Progenitor cell of endocrine pancreas (in vitro differentiated cells): ENCODE measurements at regions not wholly inside any gene's neighbourhood (a gene's known extent, or its start where the extent isn't known, plus 50 kb on each side); places are given as distances from the start of the nearest gene placed in this dataset.

ENCODE experiments used
- DNase-seq: peaks from one replicate; pipeline ENCODE4 v3.0.0; 2021; ENCODE audit warnings: low spot score; ENCODE audit not compliant: unreplicated experiment
- H3K27ac Mint-ChIP-seq: 2 replicates; pipeline ENCODE4 v1.8.0; 2021; ENCODE audit warnings: mild to moderate bottlenecking, moderate library complexity, mixed read lengths
- H3K27me3 Mint-ChIP-seq: 2 replicates; pipeline ENCODE4 v1.8.0; 2021; ENCODE audit warnings: mixed read lengths
- H3K36me3 Mint-ChIP-seq: 2 replicates; pipeline ENCODE4 v1.8.0; 2022; ENCODE audit warnings: mixed read lengths; ENCODE audit not compliant: insufficient read depth
- H3K4me1 Mint-ChIP-seq: 2 replicates; pipeline ENCODE4 v1.8.0; 2021; ENCODE audit warnings: low read depth, mixed read lengths
- H3K4me3 Mint-ChIP-seq: 2 replicates; pipeline ENCODE4 v1.8.0; 2021; ENCODE audit warnings: low read depth, mild to moderate bottlenecking, moderate library complexity, mixed read lengths
- H3K9me3 Mint-ChIP-seq: 2 replicates; pipeline ENCODE4 v1.8.0; 2021; ENCODE audit warnings: low read depth, mixed read lengths
- TF ChIP-seq, protein P1 (sequence below): fragments of 200-600 bp; sonication (generic); IDR thresholded peaks from one replicate; pipeline ENCODE4 v1.5.0; 2021; ENCODE audit warnings: antibody characterized with exemption, mild to moderate bottlenecking; ENCODE audit not compliant: unreplicated experiment

GRCh38 chr3:80601479-80601878, 833.7 kb upstream of the ROBO1 start:
- TF ChIP-seq, protein P1, sequence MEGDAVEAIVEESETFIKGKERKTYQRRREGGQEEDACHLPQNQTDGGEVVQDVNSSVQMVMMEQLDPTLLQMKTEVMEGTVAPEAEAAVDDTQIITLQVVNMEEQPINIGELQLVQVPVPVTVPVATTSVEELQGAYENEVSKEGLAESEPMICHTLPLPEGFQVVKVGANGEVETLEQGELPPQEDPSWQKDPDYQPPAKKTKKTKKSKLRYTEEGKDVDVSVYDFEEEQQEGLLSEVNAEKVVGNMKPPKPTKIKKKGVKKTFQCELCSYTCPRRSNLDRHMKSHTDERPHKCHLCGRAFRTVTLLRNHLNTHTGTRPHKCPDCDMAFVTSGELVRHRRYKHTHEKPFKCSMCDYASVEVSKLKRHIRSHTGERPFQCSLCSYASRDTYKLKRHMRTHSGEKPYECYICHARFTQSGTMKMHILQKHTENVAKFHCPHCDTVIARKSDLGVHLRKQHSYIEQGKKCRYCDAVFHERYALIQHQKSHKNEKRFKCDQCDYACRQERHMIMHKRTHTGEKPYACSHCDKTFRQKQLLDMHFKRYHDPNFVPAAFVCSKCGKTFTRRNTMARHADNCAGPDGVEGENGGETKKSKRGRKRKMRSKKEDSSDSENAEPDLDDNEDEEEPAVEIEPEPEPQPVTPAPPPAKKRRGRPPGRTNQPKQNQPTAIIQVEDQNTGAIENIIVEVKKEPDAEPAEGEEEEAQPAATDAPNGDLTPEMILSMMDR = no peak
- Mint-ChIP-seq H3K4me1 (no peaks in the 10 kb centered on the region), H3K36me3 (no peaks in the 10 kb centered on the region), H3K27me3 (no peaks in the 10 kb centered on the region), H3K27ac (no peak overlapping the region), H3K4me3 (no peak overlapping the region), H3K9me3 (peaks cover 9% of the 10 kb centered on the region)
- no peak for DNase-seq

GRCh38 chr3:80592792-80593191, 825.0 kb upstream of the ROBO1 start:
- H3K36me3 Mint-ChIP-seq = no peaks in the 10 kb centered on the region
- TF ChIP-seq, protein P1 = no peak
- no peak for DNase-seq
- no peak overlapping the region for H3K27ac Mint-ChIP-seq
- no peaks in the 10 kb centered on the region for H3K27me3 Mint-ChIP-seq
- H3K4me1 Mint-ChIP-seq = no peaks in the 10 kb centered on the region
- H3K4me3 Mint-ChIP-seq = no peak overlapping the region
- peaks cover 3% of the 10 kb centered on the region for H3K9me3 Mint-ChIP-seq

DNA sequence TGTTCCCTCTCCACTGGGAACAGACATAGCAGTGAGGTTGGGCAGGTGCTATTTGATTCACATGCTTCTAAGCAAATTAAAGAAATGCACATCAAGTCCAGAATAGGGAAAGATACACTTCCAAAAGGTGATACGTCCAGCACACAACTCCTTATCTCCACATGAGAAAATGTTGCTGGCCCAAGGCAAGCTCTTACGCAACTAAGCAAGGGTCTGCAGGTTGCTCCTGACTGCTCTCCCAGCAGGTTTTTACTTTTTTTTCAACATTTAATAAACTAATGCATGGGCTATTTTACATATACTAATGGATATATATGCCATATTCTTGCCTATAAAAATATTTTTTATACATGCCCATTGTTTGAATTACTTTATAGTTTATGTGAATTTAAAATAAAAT, 818.5 kb upstream of the ROBO1 start:
- DNase-seq = no peak
- no peaks in the 10 kb centered on the region for H3K4me1 Mint-ChIP-seq
- no peak overlapping the region for H3K4me3 Mint-ChIP-seq
- no peaks in the 10 kb centered on the region for H3K9me3 Mint-ChIP-seq
- no peak overlapping the region for H3K27ac Mint-ChIP-seq
- TF ChIP-seq, protein P1 = no peak
- H3K36me3 Mint-ChIP-seq = no peaks in the 10 kb centered on the region
- H3K27me3 Mint-ChIP-seq = no peaks in the 10 kb centered on the region

DNA sequence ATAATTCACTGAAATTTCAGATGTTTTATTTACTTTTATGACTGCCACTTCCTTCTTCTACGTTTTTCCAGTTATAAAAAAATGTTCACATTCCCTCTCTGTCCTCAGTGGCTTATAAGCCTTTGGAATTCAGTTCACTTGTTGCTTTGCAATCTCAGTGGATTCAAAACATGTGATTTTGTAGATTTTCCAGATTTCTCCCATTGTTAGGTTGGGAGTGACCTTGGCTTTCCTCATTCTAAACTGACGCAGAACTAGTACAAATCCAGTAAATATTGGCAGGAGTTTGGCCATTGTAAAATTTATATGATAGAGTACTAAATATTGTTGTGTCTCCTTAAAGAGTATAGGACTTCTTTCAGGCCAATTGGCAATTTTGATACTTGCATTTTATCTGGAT, 812.3 kb upstream of the ROBO1 start:
- Mint-ChIP-seq H3K27me3 (no peaks in the 10 kb centered on the region), H3K9me3 (no peaks in the 10 kb centered on the region), H3K27ac (no peak overlapping the region), H3K4me3 (no peak overlapping the region), H3K36me3 (no peaks in the 10 kb centered on the region), H3K4me1 (no peaks in the 10 kb centered on the region)
- TF ChIP-seq, protein P1 = no peak
- DNase-seq = no peak

DNA sequence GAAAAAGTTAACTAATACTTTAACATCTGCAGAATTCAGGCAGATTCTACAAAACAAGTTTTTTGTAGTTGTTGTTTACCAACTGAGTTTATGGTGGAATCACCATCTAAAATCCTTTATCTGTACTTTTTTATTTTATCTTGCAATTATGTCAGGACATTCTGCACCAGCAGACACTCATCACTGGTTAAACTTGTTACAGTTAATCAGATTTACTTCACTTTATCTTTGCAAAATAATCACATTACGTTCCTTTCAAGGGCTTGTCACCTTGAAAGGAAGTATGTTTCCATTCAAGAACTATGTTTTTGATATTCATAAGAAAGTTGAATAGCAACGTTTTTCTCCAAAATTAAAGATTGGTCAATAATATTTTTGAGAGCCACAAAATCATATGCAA, 796.6 kb upstream of the ROBO1 start:
- H3K27ac Mint-ChIP-seq = no peak overlapping the region
- peaks cover 1% of the 10 kb centered on the region for H3K9me3 Mint-ChIP-seq
- no peaks in the 10 kb centered on the region for H3K4me1 Mint-ChIP-seq
- DNase-seq = no peak
- H3K27me3 Mint-ChIP-seq = no peaks in the 10 kb centered on the region
- no peak overlapping the region for H3K4me3 Mint-ChIP-seq
- no peaks in the 10 kb centered on the region for H3K36me3 Mint-ChIP-seq
- TF ChIP-seq, protein P1 = no peak
